GM12891 (cell line): ENCODE measurements at regions not wholly inside any gene's neighbourhood (a gene's known extent, or its start where the extent isn't known, plus 50 kb on each side); places are given as distances from the start of the nearest gene placed in this dataset.
"Not testable (repeated sequence)": the region's sequence is repeated elsewhere in the genome, so short reads cannot be mapped to it uniquely, and the experiment has no call there.

Experiments used
- DNase-seq: peaks from one replicate; pipeline ENCODE4 v3.0.0; 2011; ENCODE audit warnings: low spot score; ENCODE audit not compliant: insufficient read length
- FAIRE-seq: peaks from 2 replicates; lab custom pipeline; 2011; peaks lifted over from hg19 to GRCh38; lab: Jason Lieb, UNC
- PAX5 ChIP-seq: IDR thresholded peaks from 2 replicates; pipeline ENCODE4 v1.6.1; 2011; ENCODE audit warnings: low read length, moderate library complexity, mild to moderate bottlenecking; ENCODE audit not compliant: insufficient read depth, severe bottlenecking
- POLR2A ChIP-seq: IDR thresholded peaks from 2 replicates; pipeline ENCODE4 v1.6.1; 2011; ENCODE audit warnings: low read depth, low read length, control low read depth
- POLR2AphosphoS5 ChIP-seq: IDR thresholded peaks from 2 replicates; pipeline ENCODE4 v1.6.1; 2011; ENCODE audit warnings: low read depth, low read length, control low read depth
- POU2F2 ChIP-seq: IDR thresholded peaks from 2 replicates; pipeline ENCODE4 v1.6.1; 2011; ENCODE audit warnings: low read depth, mild to moderate bottlenecking, control low read depth, low read length, moderate library complexity
- SPI1 ChIP-seq: IDR thresholded peaks from 2 replicates; pipeline ENCODE4 v1.6.1; 2011; ENCODE audit warnings: low read depth, low read length, control low read depth
- TAF1 ChIP-seq: IDR thresholded peaks from 2 replicates; pipeline ENCODE4 v1.6.1; 2011; ENCODE audit warnings: low read depth, low read length, control low read depth

DNA sequence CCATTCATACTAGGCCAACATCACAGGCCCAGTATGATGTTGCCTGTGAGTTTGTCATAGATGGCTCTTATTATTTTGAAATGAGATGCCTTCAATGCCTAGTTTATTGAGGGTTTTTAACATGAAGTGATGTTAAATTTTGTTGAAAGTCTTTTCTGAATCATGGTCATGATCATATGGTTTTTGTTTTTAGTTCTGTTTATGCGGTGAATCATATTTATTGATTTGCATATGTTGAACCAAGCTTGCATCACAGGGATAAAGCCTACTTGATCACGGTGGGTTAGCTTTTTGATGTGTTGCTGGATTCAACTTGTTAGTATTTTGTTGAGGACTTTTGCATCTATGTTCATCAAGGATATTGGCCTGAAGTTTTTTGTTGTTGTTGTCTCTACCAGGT, 195.8 kb upstream of the FN1 start:
- FAIRE-seq (no peak), DNase-seq (no peak)
- TF ChIP-seq PAX5 (no peak), TAF1 (no peak), POLR2A (no peak), POU2F2 (no peak), POLR2AphosphoS5 (no peak), SPI1 (no peak)

DNA sequence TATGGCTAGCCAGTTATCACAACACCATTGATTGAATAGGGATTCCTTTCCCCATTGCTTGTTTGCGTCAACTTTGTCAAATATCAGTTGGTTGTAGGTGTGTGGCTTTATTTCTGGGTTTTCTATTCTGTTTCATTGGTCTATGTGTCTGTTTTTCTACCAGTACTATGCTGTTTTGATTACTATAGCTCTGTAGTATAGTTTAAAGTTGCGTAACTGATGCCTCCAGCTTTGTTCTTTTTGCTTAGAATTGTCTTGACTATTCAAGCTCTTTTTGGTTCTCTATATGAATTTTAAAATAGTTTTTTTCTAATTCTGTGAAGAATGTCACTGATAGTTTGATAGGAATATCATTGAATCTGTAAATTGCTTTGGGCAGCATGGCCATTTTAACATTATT, 194.9 kb upstream of the FN1 start:
- not testable (repeated sequence) for FAIRE-seq

DNA sequence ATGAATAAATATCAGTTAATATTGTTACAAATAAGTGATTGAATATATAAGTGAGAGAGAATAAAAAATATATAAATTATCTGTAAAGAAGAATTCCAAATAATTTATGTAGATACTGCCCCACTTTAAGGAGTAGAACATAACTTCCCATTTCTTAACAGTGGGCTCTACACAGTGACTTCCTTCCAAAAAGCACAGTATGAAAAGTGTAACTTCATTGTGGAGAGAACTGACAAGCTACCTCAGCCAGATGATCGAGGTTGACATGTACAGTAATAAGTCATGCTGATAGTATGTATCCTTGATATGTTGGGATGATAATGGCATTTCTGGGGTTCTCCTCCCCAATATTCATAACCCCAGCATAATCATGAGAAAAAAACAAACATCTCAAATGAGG, 191.9 kb upstream of the FN1 start:
- no peak for FAIRE-seq
- no peak for DNase-seq

More for the DNA sequence above, 194.9 kb upstream of the FN1 start:
- DNase-seq: not testable (repeated sequence)

DNA sequence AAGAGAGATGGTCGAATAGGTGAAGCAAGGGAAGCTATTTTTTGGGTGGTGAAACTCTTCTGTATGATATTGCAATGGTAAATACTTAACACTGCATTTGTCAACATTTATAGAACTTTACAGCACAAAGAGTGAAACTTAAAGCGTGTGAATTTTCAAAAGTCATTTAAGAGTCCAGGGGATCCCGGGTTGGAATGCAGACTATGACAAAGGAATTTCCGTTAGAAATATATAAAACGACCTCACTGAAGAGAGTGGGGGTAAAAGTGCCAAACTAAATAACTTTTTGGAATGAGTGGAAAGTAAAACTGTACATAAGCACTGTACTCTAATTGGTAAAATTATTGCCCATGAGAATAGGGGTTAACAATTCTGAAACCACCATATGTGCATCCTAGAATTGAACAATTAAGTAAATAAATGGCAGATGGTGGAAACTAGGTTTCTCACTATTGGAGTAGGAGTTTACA, 191.0 kb upstream of the FN1 start:
- FAIRE-seq (no peak), DNase-seq (no peak)
- TF ChIP-seq POLR2AphosphoS5 (no peak), SPI1 (no peak), PAX5 (no peak), POLR2A (no peak), POU2F2 (no peak), TAF1 (no peak)

More for the DNA sequence above, 191.9 kb upstream of the FN1 start:
- TF ChIP-seq POLR2A: no peak
- no peak for TF ChIP-seq SPI1
- TF ChIP-seq POU2F2: no peak
- no peak for TF ChIP-seq POLR2AphosphoS5
- no peak for TF ChIP-seq TAF1
- TF ChIP-seq PAX5: no peak

DNA sequence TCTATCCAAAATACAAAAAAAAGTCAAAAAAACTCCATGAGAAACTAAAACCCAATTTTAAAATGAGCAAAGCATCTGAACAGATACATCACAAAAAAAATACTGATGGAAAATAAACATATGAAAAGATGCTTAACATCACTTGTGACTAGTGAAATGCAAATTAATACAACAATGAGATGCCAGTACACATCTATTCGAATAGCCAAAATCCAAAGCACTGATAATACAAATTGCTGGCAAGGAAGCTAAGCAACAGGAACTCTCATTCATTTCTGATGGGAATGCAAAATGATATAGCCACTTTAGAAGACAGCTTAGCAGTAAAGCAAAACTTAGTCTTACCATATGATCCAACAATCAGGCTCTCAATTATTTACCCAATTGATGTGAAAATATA, 190.2 kb upstream of the FN1 start:
- no peak for FAIRE-seq
- DNase-seq: no peak
- TF ChIP-seq POLR2A: no peak
- TF ChIP-seq SPI1: no peak
- TF ChIP-seq TAF1: no peak
- TF ChIP-seq POLR2AphosphoS5: no peak
- TF ChIP-seq PAX5: no peak
- no peak for TF ChIP-seq POU2F2

DNA sequence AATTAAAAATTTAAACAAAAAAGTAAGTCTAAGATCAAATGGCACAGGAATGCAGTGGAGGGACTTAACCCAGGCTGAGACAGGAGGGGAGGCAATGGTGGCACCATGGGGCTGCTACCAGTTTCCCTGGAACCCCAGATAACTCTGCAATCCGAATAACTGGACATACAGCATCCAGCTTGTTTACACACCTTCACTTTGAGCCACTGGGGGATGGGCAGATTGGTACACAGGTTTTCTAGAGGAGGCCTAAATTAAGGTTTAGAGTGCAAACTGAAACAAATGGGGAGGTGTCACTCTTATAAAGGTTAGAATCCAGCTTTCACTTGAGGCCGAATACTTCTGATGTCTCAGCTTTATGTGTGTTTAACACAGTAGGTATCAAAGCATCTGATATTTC, 189.3 kb upstream of the FN1 start:
- TF ChIP-seq POLR2AphosphoS5 (no peak), SPI1 (no peak), POU2F2 (no peak), POLR2A (no peak), PAX5 (no peak), TAF1 (no peak)
- DNase-seq (no peak), FAIRE-seq (no peak)

DNA sequence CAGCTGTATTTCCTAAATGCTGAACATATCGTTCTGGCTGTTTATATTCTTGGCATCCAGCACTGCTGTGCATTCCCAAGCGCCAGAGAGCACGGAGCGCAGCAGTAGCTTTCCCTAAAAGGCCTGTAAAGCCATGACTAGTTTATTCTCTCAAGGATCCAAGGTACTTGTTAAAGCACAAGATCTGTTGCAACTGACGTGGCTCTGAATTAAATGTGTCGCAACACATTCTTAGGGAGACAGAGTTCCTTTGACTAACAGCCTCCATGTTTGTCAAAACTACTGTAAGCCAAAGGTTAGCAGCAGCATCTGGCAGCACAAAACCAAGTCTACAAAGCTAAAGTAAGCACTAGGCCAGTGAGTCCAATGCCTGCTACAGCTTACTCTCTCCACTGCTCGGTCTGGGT, 188.6 kb upstream of the FN1 start:
- no peak for DNase-seq
- FAIRE-seq: no peak
- TF ChIP-seq PAX5 (no peak), TAF1 (no peak), SPI1 (no peak), POU2F2 (no peak), POLR2AphosphoS5 (no peak), POLR2A (no peak)

DNA sequence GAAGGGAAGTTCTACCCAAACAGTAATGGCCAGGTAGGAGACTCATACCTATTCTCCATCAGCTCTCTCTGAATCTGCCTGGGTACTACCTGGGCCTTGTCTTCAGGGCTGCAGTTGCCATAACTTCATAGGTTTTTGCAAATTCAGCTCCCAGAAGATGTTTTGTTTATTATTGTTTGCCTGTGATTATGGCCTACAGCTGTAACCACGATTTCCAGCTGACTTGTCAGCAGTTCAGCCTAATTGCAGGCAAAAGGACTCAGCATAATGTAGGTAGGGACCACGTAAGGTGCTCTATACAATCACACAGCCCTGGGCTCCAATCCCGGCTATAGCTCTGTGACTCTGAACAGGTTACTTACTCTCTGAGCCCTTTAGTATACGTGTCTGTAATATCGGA, 187.0 kb upstream of the FN1 start:
- TF ChIP-seq POU2F2 (no peak), POLR2A (no peak), SPI1 (no peak), TAF1 (no peak), PAX5 (no peak), POLR2AphosphoS5 (no peak)
- FAIRE-seq (no peak), DNase-seq (no peak)

DNA sequence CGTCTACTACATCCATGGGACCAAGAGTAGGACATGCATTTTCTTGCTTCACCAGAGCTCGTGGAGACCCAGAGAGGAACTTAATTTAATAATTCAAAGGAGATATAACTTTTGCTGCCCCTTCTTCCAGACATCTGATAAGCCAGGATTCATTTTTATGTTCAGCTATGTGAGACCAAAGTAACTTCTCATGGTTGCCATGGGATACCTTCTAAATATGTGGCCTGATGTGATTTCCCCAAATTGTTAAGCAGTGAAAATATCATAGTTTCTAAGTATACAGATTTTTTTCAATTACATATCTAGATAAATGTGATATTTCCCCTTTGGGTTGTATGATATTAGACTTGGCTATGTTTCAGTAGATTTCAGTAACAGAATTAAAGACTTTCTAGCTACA, 185.5 kb upstream of the FN1 start:
- DNase-seq (no peak), FAIRE-seq (no peak)
- TF ChIP-seq SPI1 (no peak), PAX5 (no peak), TAF1 (no peak), POLR2A (no peak), POU2F2 (no peak), POLR2AphosphoS5 (no peak)

DNA sequence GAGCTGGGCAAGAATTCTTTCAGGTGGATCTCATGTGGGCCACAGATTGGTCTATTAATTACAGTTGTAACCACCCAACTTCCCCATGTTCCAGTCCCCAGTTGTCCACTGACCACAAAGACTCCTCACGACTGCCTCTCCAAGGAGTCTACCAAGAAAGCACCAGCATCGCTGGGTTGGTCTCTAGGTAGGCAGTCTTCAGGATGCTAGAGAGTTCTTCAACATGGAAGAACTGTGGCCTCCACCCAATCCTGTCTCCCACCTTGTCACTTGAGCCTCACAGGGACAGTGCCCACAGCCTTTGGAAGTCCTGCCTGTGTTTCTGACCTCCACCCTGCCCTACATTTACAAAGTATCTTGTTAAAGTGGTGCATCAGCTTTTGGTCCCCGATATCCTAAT, 184.7 kb upstream of the FN1 start:
- FAIRE-seq: no peak
- TF ChIP-seq POLR2A (no peak), TAF1 (no peak), POU2F2 (no peak), SPI1 (no peak), PAX5 (no peak), POLR2AphosphoS5 (no peak)
- no peak for DNase-seq
